Caco-2 (cell line): ENCODE measurements at regions not wholly inside any gene's neighbourhood (a gene's known extent, or its start where the extent isn't known, plus 50 kb on each side); places are given as distances from the start of the nearest gene placed in this dataset.
A peak's percentile ranks its signal among the peaks of the same experiment; 100 is the strongest.
"Not testable (repeated sequence)": the region's sequence is repeated elsewhere in the genome, so short reads cannot be mapped to it uniquely, and the experiment has no call there.

Experiments used
- BruUV-seq: library from RNA; stranded (reverse); fragments of 400-500 nt; replicated peaks from 2 replicates; lab custom pipeline; 2021; lab: Mats Ljungman, UMichigan
- CTCF ChIA-PET: fragments of 300-600 bp; sonication (Branson Sonifier 250); formaldehyde crosslinking; loops from one replicate; lab custom pipeline; 2022; ENCODE audit warnings: antibody characterized with exemption; lab: Charles Lee
- POLR2A ChIA-PET: fragments of 300-600 bp; sonication (Branson Sonifier 250); formaldehyde crosslinking; loops from one replicate; lab custom pipeline; 2022; ENCODE audit warnings: antibody characterized with exemption; lab: Charles Lee
- DNase-seq, 2 experiments: peaks; one replicate each; pipeline versions ENCODE4 v3.0.0 to v3.0.0-alpha.2; 2020 to 2022
- H3K27me3 ChIP-seq: replicated peaks from 2 replicates; pipeline ENCODE4 v1.6.0; 2011; ENCODE audit warnings: low read length; ENCODE audit not compliant: control insufficient read depth, insufficient read depth
- H3K36me3 ChIP-seq: 2 replicates; pipeline ENCODE4 v1.5.1; 2011; ENCODE audit warnings: low read length; ENCODE audit not compliant: control insufficient read depth, insufficient read depth
- H3K4me1 ChIP-seq: fragments of 250-450 bp; sonication (Bioruptor Pico); 2 replicates; pipeline ENCODE4 v1.5.1; 2020; ENCODE audit warnings: mild to moderate bottlenecking
- H3K4me3 ChIP-seq: 2 replicates; pipeline ENCODE4 v1.5.1; 2011; ENCODE audit warnings: low read depth, mild to moderate bottlenecking, control low read depth, low read length
- H3K9me3 ChIP-seq: fragments of 250-450 bp; sonication (Bioruptor Pico); 2 replicates; pipeline ENCODE4 v1.5.1; 2020; ENCODE audit warnings: mild to moderate bottlenecking, moderate library complexity
- H3K27ac Mint-ChIP-seq: one replicate; pipeline ENCODE4 v1.8.0; 2022; ENCODE audit warnings: mixed read lengths; ENCODE audit not compliant: unreplicated experiment
- H3K27me3 Mint-ChIP-seq: one replicate; pipeline ENCODE4 v1.8.0; 2022; ENCODE audit warnings: mixed read lengths; ENCODE audit not compliant: insufficient read depth, unreplicated experiment
- H3K36me3 Mint-ChIP-seq: one replicate; pipeline ENCODE4 v1.8.0; 2022; ENCODE audit warnings: mild to moderate bottlenecking, mixed read lengths; ENCODE audit not compliant: insufficient read depth, unreplicated experiment
- H3K4me1 Mint-ChIP-seq: one replicate; pipeline ENCODE4 v1.8.0; 2022; ENCODE audit warnings: low read depth, mixed read lengths; ENCODE audit not compliant: unreplicated experiment
- H3K4me3 Mint-ChIP-seq: one replicate; pipeline ENCODE4 v1.8.0; 2022; ENCODE audit warnings: mild to moderate bottlenecking, moderate library complexity, mixed read lengths; ENCODE audit not compliant: unreplicated experiment
- H3K9me3 Mint-ChIP-seq: one replicate; pipeline ENCODE4 v1.8.0; 2022; ENCODE audit warnings: mixed read lengths; ENCODE audit not compliant: unreplicated experiment
- intact Hi-C: fragments of 100-400 bp; cut with micrococcal nuclease; formaldehyde crosslinking; loops from one replicate; pipeline ENCODE4 v1.10.0; 2022; ENCODE audit not compliant: unreplicated experiment
- TF ChIP-seq, protein P1 (sequence below), 2 experiments: fragments of 200-600 bp in 1 of 2; IDR thresholded peaks; 1 replicate in 1 of 2; 2 replicates in 1 of 2; pipeline versions ENCODE4 v1.5.1 to v1.8.0; 2011 to 2022; ENCODE audit warnings: antibody characterized with exemption in 1 of 2, control low read depth in 1 of 2, inconsistent platforms in 1 of 2, low read depth in 1 of 2, low read length in 1 of 2, mild to moderate bottlenecking in 1 of 2, moderate library complexity in 1 of 2; ENCODE audit not compliant: insufficient read depth in 1 of 2, severe bottlenecking in 1 of 2, unreplicated experiment in 1 of 2

DNA sequence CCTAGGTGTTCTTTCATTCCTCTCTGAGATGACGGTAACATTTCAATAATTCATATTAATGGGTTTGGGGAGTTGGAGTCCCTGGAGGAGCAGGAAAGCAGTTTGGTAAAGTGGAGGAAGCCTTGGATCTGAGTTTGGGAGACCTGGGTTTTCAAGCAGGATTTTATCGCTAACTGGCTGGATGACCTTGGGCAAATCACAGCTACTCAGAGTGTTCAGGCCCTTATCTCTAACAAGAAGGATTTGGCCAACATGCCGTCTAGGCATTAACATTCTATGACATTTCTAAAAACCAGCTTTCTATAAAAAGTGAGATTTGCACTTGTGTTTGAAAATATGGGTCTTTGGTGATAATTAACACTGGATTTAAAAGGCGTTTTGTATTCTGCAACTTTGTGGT, 59.7 kb upstream of the MEX3C start:
- Histone ChIP-seq H3K4me3 (no peak overlapping the region), H3K4me1 (no peaks in the 10 kb centered on the region), H3K36me3 (no peaks in the 10 kb centered on the region), H3K9me3 (no peaks in the 10 kb centered on the region), H3K27me3 (no peaks in the 10 kb centered on the region)
- ChIA-PET POLR2A (no interaction called here), CTCF (no interaction called here)
- Mint-ChIP-seq H3K36me3 (no peaks in the 10 kb centered on the region), H3K4me3 (no peak overlapping the region), H3K27me3 (no peaks in the 10 kb centered on the region), H3K4me1 (no peaks in the 10 kb centered on the region), H3K9me3 (no peaks in the 10 kb centered on the region), H3K27ac (no peak overlapping the region)
- no peak for DNase-seq
- intact Hi-C loops, result no loop called here
- BruUV-seq, result no TSS peak
- TF ChIP-seq, protein P1, sequence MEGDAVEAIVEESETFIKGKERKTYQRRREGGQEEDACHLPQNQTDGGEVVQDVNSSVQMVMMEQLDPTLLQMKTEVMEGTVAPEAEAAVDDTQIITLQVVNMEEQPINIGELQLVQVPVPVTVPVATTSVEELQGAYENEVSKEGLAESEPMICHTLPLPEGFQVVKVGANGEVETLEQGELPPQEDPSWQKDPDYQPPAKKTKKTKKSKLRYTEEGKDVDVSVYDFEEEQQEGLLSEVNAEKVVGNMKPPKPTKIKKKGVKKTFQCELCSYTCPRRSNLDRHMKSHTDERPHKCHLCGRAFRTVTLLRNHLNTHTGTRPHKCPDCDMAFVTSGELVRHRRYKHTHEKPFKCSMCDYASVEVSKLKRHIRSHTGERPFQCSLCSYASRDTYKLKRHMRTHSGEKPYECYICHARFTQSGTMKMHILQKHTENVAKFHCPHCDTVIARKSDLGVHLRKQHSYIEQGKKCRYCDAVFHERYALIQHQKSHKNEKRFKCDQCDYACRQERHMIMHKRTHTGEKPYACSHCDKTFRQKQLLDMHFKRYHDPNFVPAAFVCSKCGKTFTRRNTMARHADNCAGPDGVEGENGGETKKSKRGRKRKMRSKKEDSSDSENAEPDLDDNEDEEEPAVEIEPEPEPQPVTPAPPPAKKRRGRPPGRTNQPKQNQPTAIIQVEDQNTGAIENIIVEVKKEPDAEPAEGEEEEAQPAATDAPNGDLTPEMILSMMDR (IDR thresholded peaks at IDR 0.05; ENCODE audit: insufficient read depth in 1 of 2, low read depth in 1 of 2, low read length in 1 of 2, severe bottlenecking in 1 of 2, unreplicated experiment in 1 of 2), result no peak

DNA sequence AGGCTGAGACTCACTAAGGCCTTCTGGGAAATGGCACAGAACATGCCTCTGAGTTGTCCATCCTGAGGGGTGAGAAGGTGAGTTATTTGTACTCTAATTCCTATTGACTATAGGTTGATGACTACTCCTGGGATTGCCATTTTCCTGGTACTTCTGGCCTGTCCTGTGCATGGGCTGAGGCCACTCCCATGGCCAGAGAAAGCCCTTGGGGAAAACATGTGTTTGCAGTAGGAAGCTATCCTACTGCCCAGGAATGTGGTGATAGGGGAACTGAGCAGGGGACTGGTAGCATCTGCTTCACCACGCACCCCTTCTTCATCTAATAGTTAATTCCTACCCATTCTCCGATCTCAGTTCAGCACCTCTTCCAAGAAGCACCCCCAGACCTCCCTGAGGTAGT, 62.6 kb upstream of the MEX3C start:
- Mint-ChIP-seq H3K4me1 (no peaks in the 10 kb centered on the region), H3K36me3 (no peaks in the 10 kb centered on the region), H3K27ac (peak overlapping the region; percentile 60), H3K27me3 (no peaks in the 10 kb centered on the region), H3K4me3 (no peak overlapping the region), H3K9me3 (no peaks in the 10 kb centered on the region)
- ChIA-PET CTCF (no interaction called here), POLR2A (no interaction called here)
- no peaks in the 10 kb centered on the region for H3K36me3 ChIP-seq
- H3K4me1 ChIP-seq, result no peaks in the 10 kb centered on the region
- no peaks in the 10 kb centered on the region for H3K9me3 ChIP-seq
- no peak for DNase-seq
- TF ChIP-seq, protein P1 (IDR thresholded peaks at IDR 0.05; ENCODE audit: insufficient read depth in 1 of 2, low read depth in 1 of 2, low read length in 1 of 2, severe bottlenecking in 1 of 2, unreplicated experiment in 1 of 2), result no peak
- no peaks in the 10 kb centered on the region for H3K27me3 ChIP-seq
- no peak overlapping the region for H3K4me3 ChIP-seq
- intact Hi-C loops, result no loop called here
- no TSS peak for BruUV-seq

DNA sequence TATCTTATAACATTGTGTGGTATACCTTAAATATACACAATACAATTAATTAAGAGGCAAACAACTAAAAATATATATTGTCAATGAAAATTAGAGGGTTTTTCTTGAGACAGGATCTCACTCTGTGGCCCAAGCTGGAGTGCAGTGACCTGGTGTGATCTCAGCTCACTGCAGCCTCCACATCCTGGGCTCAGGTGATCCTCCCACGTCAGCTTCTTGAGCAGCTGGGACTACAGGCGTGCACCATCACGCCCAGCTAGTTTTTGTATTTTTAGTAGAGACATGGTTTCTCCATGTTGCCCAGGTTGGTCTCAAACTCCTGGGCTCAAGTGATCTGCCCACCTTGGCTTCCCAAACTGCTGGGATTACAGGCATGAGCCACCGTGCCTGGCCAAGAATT, 68.6 kb upstream of the MEX3C start:
- DNase-seq, H3K27me3 Mint-ChIP-seq, H3K36me3 Mint-ChIP-seq, H3K4me1 Mint-ChIP-seq, H3K36me3 ChIP-seq, H3K9me3 Mint-ChIP-seq, H3K4me3 ChIP-seq, H3K9me3 ChIP-seq, H3K27me3 ChIP-seq, H3K4me3 Mint-ChIP-seq, CTCF ChIA-PET, H3K27ac Mint-ChIP-seq, intact Hi-C loops, H3K4me1 ChIP-seq, BruUV-seq, POLR2A ChIA-PET: not testable (repeated sequence)

DNA sequence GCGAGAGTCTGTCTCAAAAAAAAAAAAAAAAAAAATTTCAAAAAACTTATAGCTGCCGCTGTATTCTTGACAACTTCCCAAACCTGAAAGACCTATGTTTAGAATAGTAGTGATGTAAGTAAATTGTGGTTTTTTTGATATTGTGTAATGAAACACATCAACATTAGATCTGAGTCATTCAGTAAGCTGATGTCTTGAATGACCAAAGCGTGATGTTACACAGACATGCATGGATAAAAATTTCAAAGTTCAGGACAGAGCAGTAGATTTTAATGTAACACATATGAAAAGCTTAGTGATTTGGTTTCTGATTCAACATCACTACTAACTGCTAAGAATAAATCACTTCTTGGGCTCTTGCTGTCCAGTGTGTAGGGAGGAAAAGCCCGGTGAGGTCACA, 69.3 kb upstream of the MEX3C start:
- no peak overlapping the region for H3K4me3 Mint-ChIP-seq
- no peak for DNase-seq
- TF ChIP-seq, protein P1 (IDR thresholded peaks at IDR 0.05; ENCODE audit: insufficient read depth in 1 of 2, low read depth in 1 of 2, low read length in 1 of 2, severe bottlenecking in 1 of 2, unreplicated experiment in 1 of 2), result no peak
- Histone ChIP-seq H3K36me3 (no peaks in the 10 kb centered on the region), H3K9me3 (no peaks in the 10 kb centered on the region), H3K4me3 (no peak overlapping the region), H3K4me1 (no peaks in the 10 kb centered on the region), H3K27me3 (no peaks in the 10 kb centered on the region)
- no peaks in the 10 kb centered on the region for H3K4me1 Mint-ChIP-seq
- H3K27ac Mint-ChIP-seq, result no peak overlapping the region
- H3K27me3 Mint-ChIP-seq, result no peaks in the 10 kb centered on the region
- no TSS peak for BruUV-seq
- H3K9me3 Mint-ChIP-seq, result no peaks in the 10 kb centered on the region
- intact Hi-C loops, result no loop called here
- ChIA-PET CTCF (no interaction called here), POLR2A (no interaction called here)
- no peaks in the 10 kb centered on the region for H3K36me3 Mint-ChIP-seq
